HG03571 (cell line): ENCODE measurements at regions not wholly inside any gene's neighbourhood (a gene's known extent, or its start where the extent isn't known, plus 50 kb on each side); places are given as distances from the start of the nearest gene placed in this dataset.
"Not testable (repeated sequence)": the region's sequence is repeated elsewhere in the genome, so short reads cannot be mapped to it uniquely, and the experiment has no call there.

Source experiments
- ATAC-seq: cut with Tn5 transposase; IDR thresholded peaks from one replicate; pipeline ENCODE4 v1.9.1; 2021; ENCODE audit not compliant: unreplicated experiment

- ATAC-seq = not testable (repeated sequence)
These were observed 186.6 kb upstream of the MAGEB16 start for GRCh38 chrX:35611562-35611961.

GRCh38 chrX:35617836-35618235 lies 180.3 kb upstream of the MAGEB16 start:
- ATAC-seq = no peak

- no peak for ATAC-seq
These were observed 176.1 kb upstream of the MAGEB16 start for GRCh38 chrX:35622040-35622439.

- no peak for ATAC-seq
These were observed 175.5 kb upstream of the MAGEB16 start for GRCh38 chrX:35622601-35623000.

- no peak for ATAC-seq
These were observed 172.4 kb upstream of the MAGEB16 start for GRCh38 chrX:35625714-35626113.

GRCh38 chrX:35626124-35626523 lies 172.0 kb upstream of the MAGEB16 start:
- ATAC-seq = no peak

- not testable (repeated sequence) for ATAC-seq
These were observed 162.2 kb upstream of the MAGEB16 start for GRCh38 chrX:35635971-35636370.

GRCh38 chrX:35664833-35665232 lies 133.3 kb upstream of the MAGEB16 start:
- no peak for ATAC-seq

GRCh38 chrX:35665311-35665710 lies 132.8 kb upstream of the MAGEB16 start:
- ATAC-seq = no peak

GRCh38 chrX:35670889-35671288 lies 127.3 kb upstream of the MAGEB16 start:
- ATAC-seq = no peak

GRCh38 chrX:35675151-35675550 lies 123.0 kb upstream of the MAGEB16 start:
- no peak for ATAC-seq

- no peak for ATAC-seq
These were observed 117.2 kb upstream of the MAGEB16 start for GRCh38 chrX:35680940-35681346.

GRCh38 chrX:35682476-35682875 lies 115.7 kb upstream of the MAGEB16 start:
- no peak for ATAC-seq

- no peak for ATAC-seq
These were observed 101.3 kb upstream of the MAGEB16 start for GRCh38 chrX:35696760-35697234.

- ATAC-seq = no peak
These were observed 98.5 kb upstream of the MAGEB16 start for GRCh38 chrX:35699642-35700041.

- no peak for ATAC-seq
These were observed 98.0 kb upstream of the MAGEB16 start for GRCh38 chrX:35700121-35700520.

GRCh38 chrX:35711281-35711680 lies 86.9 kb upstream of the MAGEB16 start:
- ATAC-seq = no peak

- ATAC-seq = no peak
These were observed 76.0 kb upstream of the MAGEB16 start for GRCh38 chrX:35722128-35722527.

GRCh38 chrX:35726176-35726575 lies 72.0 kb upstream of the MAGEB16 start:
- ATAC-seq = no peak

- ATAC-seq = no peak
These were observed 69.7 kb upstream of the MAGEB16 start for GRCh38 chrX:35728481-35728880.

GRCh38 chrX:35733879-35734278 lies 64.3 kb upstream of the MAGEB16 start:
- ATAC-seq = no peak

- ATAC-seq = no peak
These were observed 57.0 kb upstream of the MAGEB16 start for GRCh38 chrX:35741142-35741541.

GRCh38 chrX:35743331-35743730 lies 54.8 kb upstream of the MAGEB16 start:
- ATAC-seq = no peak
